Heart right ventricle (tissue), 16 donors: ENCODE measurements at regions not wholly inside any gene's neighbourhood (a gene's known extent, or its start where the extent isn't known, plus 50 kb on each side); places are given as distances from the start of the nearest gene placed in this dataset.
"Not testable (repeated sequence)": the region's sequence is repeated elsewhere in the genome, so short reads cannot be mapped to it uniquely, and the experiment has no call there.

Experiments
- ATAC-seq, 8 donors: fragments of 200-7000 bp; cut with Tn5 transposase; one replicate each; pipeline ENCODE4 v1.9.1; 2020; ENCODE audit warnings: mild to moderate bottlenecking in 8 of 8, moderate library complexity in 8 of 8, moderate number of reproducible peaks in 1 of 8
- DNase-seq, 2 donors: peaks; one replicate each; pipeline ENCODE4 v3.0.0-alpha.2; 2020
- H3K27ac ChIP-seq, 10 donors: fragments of 200-600 bp; sonication (generic) in 2 of 10; one replicate each; pipeline versions ENCODE4 v1.5.0 to v1.8.0; 2020 to 2022; ENCODE audit warnings: mild to moderate bottlenecking in 3 of 10
- H3K27me3 ChIP-seq, 7 donors: fragments of 200-600 bp; one replicate each; pipeline ENCODE4 v1.8.0; 2021 to 2022; ENCODE audit warnings: mild to moderate bottlenecking in 2 of 7
- H3K36me3 ChIP-seq, 9 donors: fragments of 200-600 bp; sonication (generic) in 1 of 9; one replicate each; pipeline versions ENCODE4 v1.5.0 to v1.8.0; 2020 to 2022; ENCODE audit warnings: mild to moderate bottlenecking in 2 of 9
- H3K4me1 ChIP-seq, 9 donors: fragments of 200-600 bp; sonication (generic) in 1 of 9; one replicate each; pipeline versions ENCODE4 v1.5.0 to v1.8.0; 2020 to 2022; ENCODE audit warnings: mild to moderate bottlenecking in 4 of 9
- H3K4me3 ChIP-seq, 10 donors: fragments of 200-600 bp; sonication (generic) in 2 of 10; one replicate each; pipeline versions ENCODE4 v1.5.0 to v1.8.0; 2020 to 2022; ENCODE audit warnings: mild to moderate bottlenecking in 7 of 10, moderate library complexity in 2 of 10
- H3K9me3 ChIP-seq, 11 donors: fragments of 200-600 bp in 10 of 11; sonication (generic) in 2 of 11; one replicate each; pipeline versions ENCODE4 v1.5.0 to v1.8.0; 2013 to 2022; ENCODE audit warnings: mild to moderate bottlenecking in 2 of 11, control low read depth in 1 of 11, moderate library complexity in 1 of 11
- WGBS, 2 donors: extraction: QIAGEN DNeasy Blood & Tissue Kit; methylation state at CpG; one replicate each; pipeline ENCODE4 v1.1.7; 2013; ENCODE audit warnings: inconsistent platforms in 1 of 2; 5-methylcytosine and 5-hydroxymethylcytosine counted together
- intact Hi-C, 10 donors: fragments of 100-400 bp; cut with DNase I; formaldehyde crosslinking; loops; one replicate each; pipeline versions ENCODE4 v1.11.1 to v1.14.2; 2022
- TF ChIP-seq, protein P1 (sequence below), 9 donors: fragments of 200-600 bp; sonication (generic) in 2 of 9; IDR thresholded peaks; one replicate each; pipeline versions ENCODE4 v1.5.0 to v1.8.0; 2021 to 2022; ENCODE audit warnings: antibody characterized with exemption in 9 of 9, mild to moderate bottlenecking in 5 of 9, moderate library complexity in 1 of 9
- donor health status: Arrhythmogenic right ventricular cardiomyopathy.
- donor health status: ischemic (EF 13 %, LVEDD 7.1; RV severe dilation, severe dysfunction).
- donor health status: healthy with polysubstance abuse.
- donor health status: DM: no; HTN: yes; CAD: no.
- donor health status: DM: no; HTN: no; CAD: no.
- donor health status: ischemic (EF 25% LVEDD 6.9; RV normal size, moderate dysfunction).
- donor health status: ischemic (EF 25% LVEDD 5.7; RV mildly dilated, moderate dysfunction).
- donor health status: healthy.
- donor health status: DM: yes; HTN: yes; CAD: no.
- donor health status: Ischemic cardiomyopathy.
- donor health status: ischemic (EF 35%, LVEDD 5.7; RV mildly dilated, moderate dysfunction).
- donor health status: nonischemic (EF 11% LVEDD 7.7; RV severe dilation, severe dysfunction).
- donor health status: DM: yes; HTN: yes; CAD: no.
- donor health status: PGD.
- donor health status: ischemic (EF 29% LVEDD 5.4; RV normal size, mild dysfunction).
- donor health status: nonischemic (EF 23%, LVEDD 6.1; RV moderate dilation, normal function).

DNA sequence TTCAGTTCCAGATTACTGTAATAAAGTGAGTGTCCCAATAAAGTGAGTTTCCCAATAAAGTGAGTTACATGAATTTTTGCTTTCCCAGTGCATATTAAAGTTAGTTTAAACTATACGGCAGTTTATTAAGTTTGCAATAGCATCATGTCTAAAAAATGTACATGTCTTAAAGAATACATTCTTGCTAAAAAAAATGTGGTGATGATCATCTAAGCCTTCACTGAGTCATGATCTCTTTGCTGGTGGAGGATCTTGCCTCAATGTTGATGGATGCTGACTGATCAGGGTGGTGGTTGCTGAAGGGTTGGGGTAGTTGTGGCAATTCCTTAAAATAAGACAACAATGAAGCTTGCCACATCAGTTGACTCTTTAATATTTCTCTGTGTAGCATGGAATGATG, 664.2 kb downstream of the TDRD15 start:
- 81 to 82% methylated on average over 1 of the region's 1 CpG for WGBS, 2 donors
- no peaks in the 10 kb centered on the region for H3K4me1 ChIP-seq

DNA sequence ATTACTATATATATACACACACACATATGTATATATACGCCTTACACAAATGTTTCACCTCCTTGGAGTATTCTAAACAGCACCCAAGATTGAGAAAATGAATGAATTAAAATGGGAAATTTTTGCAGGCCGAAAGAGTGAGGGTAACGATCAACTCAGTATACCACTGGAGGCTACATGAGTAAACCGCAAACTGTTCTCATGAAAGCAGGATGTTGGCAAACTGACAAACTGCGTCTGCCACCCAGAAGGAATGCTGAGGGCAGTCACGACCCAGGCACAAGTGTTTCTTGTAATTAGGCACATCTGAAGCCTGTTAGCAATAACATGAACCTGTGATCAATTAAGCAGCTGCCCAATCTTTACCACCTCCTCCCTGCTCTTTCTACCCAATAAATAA, 666.5 kb downstream of the TDRD15 start:
- H3K36me3 ChIP-seq, result not testable (repeated sequence)

More for the DNA sequence above, 664.2 kb downstream of the TDRD15 start:
- ATAC-seq, result no peak
- intact Hi-C loops, result no loop called here
- TF ChIP-seq, protein P1, sequence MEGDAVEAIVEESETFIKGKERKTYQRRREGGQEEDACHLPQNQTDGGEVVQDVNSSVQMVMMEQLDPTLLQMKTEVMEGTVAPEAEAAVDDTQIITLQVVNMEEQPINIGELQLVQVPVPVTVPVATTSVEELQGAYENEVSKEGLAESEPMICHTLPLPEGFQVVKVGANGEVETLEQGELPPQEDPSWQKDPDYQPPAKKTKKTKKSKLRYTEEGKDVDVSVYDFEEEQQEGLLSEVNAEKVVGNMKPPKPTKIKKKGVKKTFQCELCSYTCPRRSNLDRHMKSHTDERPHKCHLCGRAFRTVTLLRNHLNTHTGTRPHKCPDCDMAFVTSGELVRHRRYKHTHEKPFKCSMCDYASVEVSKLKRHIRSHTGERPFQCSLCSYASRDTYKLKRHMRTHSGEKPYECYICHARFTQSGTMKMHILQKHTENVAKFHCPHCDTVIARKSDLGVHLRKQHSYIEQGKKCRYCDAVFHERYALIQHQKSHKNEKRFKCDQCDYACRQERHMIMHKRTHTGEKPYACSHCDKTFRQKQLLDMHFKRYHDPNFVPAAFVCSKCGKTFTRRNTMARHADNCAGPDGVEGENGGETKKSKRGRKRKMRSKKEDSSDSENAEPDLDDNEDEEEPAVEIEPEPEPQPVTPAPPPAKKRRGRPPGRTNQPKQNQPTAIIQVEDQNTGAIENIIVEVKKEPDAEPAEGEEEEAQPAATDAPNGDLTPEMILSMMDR (IDR thresholded peaks at IDR 0.05), result no peak
- H3K9me3 ChIP-seq, result no peaks in the 10 kb centered on the region
- H3K27ac ChIP-seq, result no peak overlapping the region
- no peak overlapping the region for H3K4me3 ChIP-seq
- DNase-seq, result no peak
- no peaks in the 10 kb centered on the region for H3K27me3 ChIP-seq
- no peaks in the 10 kb centered on the region for H3K36me3 ChIP-seq

DNA sequence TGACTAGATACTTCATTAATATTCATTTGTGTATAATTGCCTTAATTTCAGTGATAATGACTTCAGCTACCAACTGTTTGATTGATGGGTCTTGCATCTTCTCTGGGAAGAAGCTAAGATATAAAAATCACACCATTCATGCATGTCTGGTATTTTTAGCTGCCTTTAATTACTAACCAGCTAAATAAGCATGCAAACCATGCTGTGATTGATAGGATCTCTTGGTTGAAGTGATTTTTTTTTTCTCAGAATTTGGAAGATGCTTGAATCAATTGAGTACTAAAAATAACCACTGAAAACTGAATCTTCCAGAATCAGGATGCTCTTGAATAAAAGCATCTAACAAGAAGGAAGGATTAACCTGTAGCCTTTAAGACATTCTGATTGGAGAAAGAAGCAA, 668.8 kb downstream of the TDRD15 start:
- ATAC-seq, result no peak
- TF ChIP-seq, protein P1 (IDR thresholded peaks at IDR 0.05), result no peak
- Histone ChIP-seq H3K4me3 (no peak overlapping the region), H3K9me3 (no peaks in the 10 kb centered on the region), H3K27me3 (no peaks in the 10 kb centered on the region), H3K27ac (no peak overlapping the region), H3K36me3 (no peaks in the 10 kb centered on the region), H3K4me1 (peaks cover 0 to 4% (median 0%) of the 10 kb centered on the region in 9 donors)
- intact Hi-C loops, result no loop called here
- no peak for DNase-seq

More for the DNA sequence above, 666.5 kb downstream of the TDRD15 start:
- ATAC-seq, intact Hi-C loops, H3K4me1 ChIP-seq, DNase-seq, H3K9me3 ChIP-seq, H3K27ac ChIP-seq, H3K4me3 ChIP-seq, H3K27me3 ChIP-seq: not testable (repeated sequence)
- 48 to 70% methylated on average over 6 of the region's 6 CpGs for WGBS, 2 donors

DNA sequence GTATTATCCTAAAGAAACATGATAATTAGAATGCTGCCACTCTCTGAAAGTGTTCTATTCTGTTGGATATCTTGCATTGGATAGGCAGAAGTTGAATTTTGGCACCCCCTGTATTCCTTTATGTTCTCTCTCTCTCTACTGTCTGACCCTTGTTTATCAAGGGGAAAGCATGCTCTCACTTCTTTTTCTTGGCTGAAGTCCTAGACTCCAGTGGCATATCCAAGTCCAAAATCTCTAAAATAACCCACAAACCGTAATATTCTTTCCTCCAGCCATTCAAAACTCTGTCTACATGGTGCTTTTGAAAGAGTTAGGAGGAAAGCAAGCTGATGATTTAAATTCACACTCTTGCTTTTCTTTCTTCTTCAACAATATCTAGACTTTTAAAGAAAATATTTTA, 669.7 kb downstream of the TDRD15 start:
- TF ChIP-seq, protein P1 (IDR thresholded peaks at IDR 0.05), result no peak
- DNase-seq (no peak), ATAC-seq (no peak)
- Histone ChIP-seq H3K27ac (no peak overlapping the region), H3K9me3 (no peaks in the 10 kb centered on the region), H3K27me3 (no peaks in the 10 kb centered on the region), H3K36me3 (no peaks in the 10 kb centered on the region), H3K4me3 (no peak overlapping the region), H3K4me1 (peaks cover 0 to 4% (median 0%) of the 10 kb centered on the region in 9 donors)
- intact Hi-C loops, result no loop called here
- 4 to 15% methylated on average over 1 of the region's 1 CpG for WGBS, 2 donors

DNA sequence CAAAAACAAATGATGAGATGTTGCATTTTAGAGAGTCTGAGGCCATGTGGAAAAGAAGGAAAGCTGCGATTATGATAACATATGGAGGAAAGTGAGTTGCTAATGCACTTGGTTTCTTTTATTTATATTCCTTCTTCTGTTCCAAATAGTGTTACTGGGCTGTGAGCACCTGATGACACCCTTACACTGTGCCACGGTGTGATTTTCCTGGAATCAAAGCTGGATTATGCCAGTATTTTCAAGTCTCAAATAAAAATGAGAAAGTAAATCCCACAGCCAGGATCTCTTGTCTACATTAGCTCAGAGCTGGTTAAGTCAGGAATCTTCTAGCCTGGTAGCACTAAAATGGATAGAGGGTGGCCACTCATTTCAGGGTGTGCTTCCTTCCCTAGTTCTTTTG, 670.8 kb downstream of the TDRD15 start:
- ATAC-seq (no peak), DNase-seq (no peak)
- peaks cover 0 to 4% (median 0%) of the 10 kb centered on the region in 9 donors for H3K4me1 ChIP-seq
- no peak overlapping the region for H3K27ac ChIP-seq
- H3K36me3 ChIP-seq, result no peaks in the 10 kb centered on the region
- TF ChIP-seq, protein P1 (IDR thresholded peaks at IDR 0.05), result no peak
- intact Hi-C loops, result no loop called here
- no peaks in the 10 kb centered on the region for H3K27me3 ChIP-seq
- no peaks in the 10 kb centered on the region for H3K9me3 ChIP-seq
- H3K4me3 ChIP-seq, result no peak overlapping the region
- 69 to 79% methylated on average over 2 of the region's 2 CpGs for WGBS, 2 donors
